ENCODE measurements at regions not wholly inside any gene's neighbourhood (a gene's known extent, or its start where the extent isn't known, plus 50 kb on each side); places are given as distances from the start of the nearest gene placed in this dataset.

- H3K27ac ChIP-seq, result no peak overlapping the region
- H3K4me3 ChIP-seq, result no peak overlapping the region
- no peak for DNase-seq
- WGBS, 2 donors (ENCODE audit: low coverage in 1 of 2), result 40 to 68% methylated on average over 1 of the region's 1 CpG
- intact Hi-C loops (cut with DNase I; ENCODE audit: low total_unique reads) (no loop called here), in situ Hi-C loops (cut with MboI; ENCODE audit: low pct_ligation_motif_present in 1 of 4, low pct_unique_long_range_greater_than_20kb in 1 of 4, low sequenced_read_pairs in 3 of 4) (no loop called here)
- no peaks in the 10 kb centered on the region for H3K27me3 ChIP-seq
- no peaks in the 10 kb centered on the region for H3K4me1 ChIP-seq
- no peaks in the 10 kb centered on the region for H3K36me3 ChIP-seq
- no peaks in the 10 kb centered on the region for H3K9me3 ChIP-seq
- TF ChIP-seq EP300 (IDR thresholded peaks at IDR 0.05; ENCODE audit: low read depth), result no peak
- TF ChIP-seq POLR2A (IDR thresholded peaks at IDR 0.05), result no peak
- no peak for TF ChIP-seq CTCF (IDR thresholded peaks at IDR 0.05)
- no peak for TF ChIP-seq POLR2AphosphoS5 (IDR thresholded peaks at IDR 0.05)
Observed at GRCh38 chr3:117656391-117656790, 946.8 kb downstream of the TUSC7 start.

GRCh38 chr3:117657278-117657677 lies 947.7 kb downstream of the TUSC7 start:
- Histone ChIP-seq H3K4me1 (no peaks in the 10 kb centered on the region), H3K27me3 (no peaks in the 10 kb centered on the region), H3K9me3 (no peaks in the 10 kb centered on the region), H3K4me3 (no peak overlapping the region), H3K27ac (no peak overlapping the region), H3K36me3 (no peaks in the 10 kb centered on the region)
- in situ Hi-C loops (cut with MboI; ENCODE audit: low pct_ligation_motif_present in 1 of 4, low pct_unique_long_range_greater_than_20kb in 1 of 4, low sequenced_read_pairs in 3 of 4) (no loop called here), intact Hi-C loops (cut with DNase I; ENCODE audit: low total_unique reads) (no loop called here)
- 78 to 92% methylated on average over 4 to 6 of the region's 6 CpGs for WGBS, 2 donors (ENCODE audit: low coverage in 1 of 2)
- no peak for TF ChIP-seq POLR2AphosphoS5 (IDR thresholded peaks at IDR 0.05)
- no peak for TF ChIP-seq CTCF (IDR thresholded peaks at IDR 0.05)
- TF ChIP-seq EP300 (IDR thresholded peaks at IDR 0.05; ENCODE audit: low read depth), result no peak
- no peak for TF ChIP-seq POLR2A (IDR thresholded peaks at IDR 0.05)
- no peak for DNase-seq

GRCh38 chr3:117660941-117661817 lies 951.6 kb downstream of the TUSC7 start:
- Histone ChIP-seq H3K9me3 (no peaks in the 10 kb centered on the region), H3K4me3 (no peak overlapping the region), H3K4me1 (no peaks in the 10 kb centered on the region), H3K27me3 (no peaks in the 10 kb centered on the region), H3K36me3 (no peaks in the 10 kb centered on the region), H3K27ac (no peak overlapping the region)
- no peak for DNase-seq
- in situ Hi-C loops (cut with MboI; ENCODE audit: low pct_ligation_motif_present in 1 of 4, low pct_unique_long_range_greater_than_20kb in 1 of 4, low sequenced_read_pairs in 3 of 4) (no loop called here), intact Hi-C loops (cut with DNase I; ENCODE audit: low total_unique reads) (no loop called here)
- 50 to 75% methylated on average over 1 to 2 of the region's 2 CpGs for WGBS, 2 donors (ENCODE audit: low coverage in 1 of 2)
- TF ChIP-seq POLR2AphosphoS5 (IDR thresholded peaks at IDR 0.05) (no peak), POLR2A (IDR thresholded peaks at IDR 0.05) (no peak), CTCF (IDR thresholded peaks at IDR 0.05) (no peak), EP300 (IDR thresholded peaks at IDR 0.05; ENCODE audit: low read depth) (no peak)

- no peak overlapping the region for H3K4me3 ChIP-seq
- no peak for DNase-seq
- intact Hi-C loops (cut with DNase I; ENCODE audit: low total_unique reads) (no loop called here), in situ Hi-C loops (cut with MboI; ENCODE audit: low pct_ligation_motif_present in 1 of 4, low pct_unique_long_range_greater_than_20kb in 1 of 4, low sequenced_read_pairs in 3 of 4) (no loop called here)
- TF ChIP-seq POLR2AphosphoS5 (IDR thresholded peaks at IDR 0.05) (no peak), POLR2A (IDR thresholded peaks at IDR 0.05) (no peak), EP300 (IDR thresholded peaks at IDR 0.05; ENCODE audit: low read depth) (no peak), CTCF (IDR thresholded peaks at IDR 0.05) (no peak)
- 79 to 83% methylated on average over 3 of the region's 3 CpGs for WGBS, 2 donors (ENCODE audit: low coverage in 1 of 2)
- no peaks in the 10 kb centered on the region for H3K27me3 ChIP-seq
- H3K36me3 ChIP-seq, result no peaks in the 10 kb centered on the region
- H3K4me1 ChIP-seq, result no peaks in the 10 kb centered on the region
- H3K9me3 ChIP-seq, result no peaks in the 10 kb centered on the region
- no peak overlapping the region for H3K27ac ChIP-seq
Observed at GRCh38 chr3:117661818-117662095, 952.2 kb downstream of the TUSC7 start.

All from transverse colon (tissue), 4 donors.